ENCODE measurements at regions not wholly inside any gene's neighbourhood (a gene's known extent, or its start where the extent isn't known, plus 50 kb on each side); places are given as distances from the start of the nearest gene placed in this dataset.
"Not testable (repeated sequence)": the region's sequence is repeated elsewhere in the genome, so short reads cannot be mapped to it uniquely, and the experiment has no call there.

- Histone ChIP-seq H4K20me1 (ENCODE audit: control insufficient read depth, insufficient read depth, low read depth, low read length) (no peaks in the 10 kb centered on the region), H3K9me3 (ENCODE audit: control insufficient read depth, insufficient read depth, low read length) (no peaks in the 10 kb centered on the region), H3K36me3 (ENCODE audit: control insufficient read depth, low read length) (no peaks in the 10 kb centered on the region), H3K27ac (ENCODE audit: low read depth, low read length) (no peak overlapping the region), H3K4me3 (ENCODE audit: low read length) (no peak overlapping the region), H3F3A (ENCODE audit: control insufficient read depth, insufficient read depth) (no peaks in the 10 kb centered on the region), H3K9me2 (replicated peaks; ENCODE audit: control insufficient read depth, low read length) (no peaks in the 10 kb centered on the region), H3K4me2 (ENCODE audit: low read length) (no peak overlapping the region), H3K27me3 (ENCODE audit: control insufficient read depth, low read length) (no peaks in the 10 kb centered on the region), H3K79me2 (ENCODE audit: control insufficient read depth, low read length) (no peaks in the 10 kb centered on the region), H3K4me1 (ENCODE audit: control insufficient read depth, low read length) (no peaks in the 10 kb centered on the region)
- TF ChIP-seq CTCF (IDR thresholded peaks at IDR 0.05; ENCODE audit: low read depth, low read length, poor library complexity, severe bottlenecking), result no peak
- no peak for TF ChIP-seq EZH2phosphoT487 (IDR thresholded peaks at IDR 0.05; ENCODE audit: borderline replicate concordance, low read length)
Measured at GRCh38 chr17:64723781-64724180, 61.7 kb upstream of the SMURF2 start.

DNA sequence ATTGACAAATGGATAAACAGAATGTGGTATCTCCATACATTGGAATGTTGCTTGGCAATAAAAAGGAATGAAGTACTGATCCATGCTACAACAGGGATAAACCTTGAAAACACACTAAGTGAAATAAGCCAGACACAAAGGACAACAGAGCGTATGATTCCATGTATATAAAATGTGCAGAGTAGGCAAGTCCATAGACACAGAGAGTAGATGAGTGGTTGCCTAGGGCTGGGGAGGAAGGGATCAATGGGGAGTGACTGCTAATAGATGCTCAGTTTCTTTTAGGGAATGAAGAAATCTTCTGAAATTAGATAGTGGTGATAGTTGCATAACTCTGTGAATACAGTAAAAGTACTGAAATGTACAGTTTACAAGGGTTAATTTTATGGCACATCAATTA is 59.4 kb upstream of the SMURF2 start:
- H3K9me2 ChIP-seq (replicated peaks; ENCODE audit: control insufficient read depth, low read length); H3K79me2 ChIP-seq (ENCODE audit: control insufficient read depth, low read length); H3F3A ChIP-seq (ENCODE audit: control insufficient read depth, insufficient read depth); H3K27ac ChIP-seq (ENCODE audit: low read depth, low read length); H3K27me3 ChIP-seq (ENCODE audit: control insufficient read depth, low read length); H3K36me3 ChIP-seq (ENCODE audit: control insufficient read depth, low read length); H3K9me3 ChIP-seq (ENCODE audit: control insufficient read depth, insufficient read depth, low read length); H3K4me3 ChIP-seq (ENCODE audit: low read length); H3K4me2 ChIP-seq (ENCODE audit: low read length); H3K4me1 ChIP-seq (ENCODE audit: control insufficient read depth, low read length); H4K20me1 ChIP-seq (ENCODE audit: control insufficient read depth, insufficient read depth, low read depth, low read length): not testable (repeated sequence)

GRCh38 chr17:64720253-64720652 is 58.1 kb upstream of the SMURF2 start:
- not testable (repeated sequence) for H4K20me1 ChIP-seq (ENCODE audit: control insufficient read depth, insufficient read depth, low read depth, low read length); H3K27ac ChIP-seq (ENCODE audit: low read depth, low read length); H3K9me3 ChIP-seq (ENCODE audit: control insufficient read depth, insufficient read depth, low read length); H3K4me3 ChIP-seq (ENCODE audit: low read length); H3K4me1 ChIP-seq (ENCODE audit: control insufficient read depth, low read length); H3K9me2 ChIP-seq (replicated peaks; ENCODE audit: control insufficient read depth, low read length); H3K79me2 ChIP-seq (ENCODE audit: control insufficient read depth, low read length); H3K4me2 ChIP-seq (ENCODE audit: low read length); H3K36me3 ChIP-seq (ENCODE audit: control insufficient read depth, low read length); H3K27me3 ChIP-seq (ENCODE audit: control insufficient read depth, low read length); H3F3A ChIP-seq (ENCODE audit: control insufficient read depth, insufficient read depth)

DNA sequence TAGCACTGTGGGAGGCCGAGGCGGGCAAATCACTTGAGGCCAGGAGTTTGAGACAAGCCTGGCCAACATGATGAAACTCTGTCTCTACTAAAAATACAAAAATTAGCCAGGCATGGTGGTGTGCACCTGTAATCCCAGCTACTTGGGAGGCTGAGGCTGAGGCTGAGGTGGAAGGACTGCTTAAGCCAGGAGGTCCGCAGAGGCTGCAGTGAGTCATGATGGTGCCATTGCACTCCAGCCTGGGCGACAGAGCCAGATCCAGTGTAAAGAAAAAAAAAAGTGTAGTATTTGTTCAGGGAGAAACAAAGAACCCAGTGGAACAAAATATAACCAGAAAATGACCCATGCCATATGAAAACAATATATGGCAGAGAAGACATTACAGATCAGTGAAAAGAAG is 57.4 kb upstream of the SMURF2 start:
- not testable (repeated sequence) for H3K4me3 ChIP-seq (ENCODE audit: low read length); H3K4me2 ChIP-seq (ENCODE audit: low read length)

DNA sequence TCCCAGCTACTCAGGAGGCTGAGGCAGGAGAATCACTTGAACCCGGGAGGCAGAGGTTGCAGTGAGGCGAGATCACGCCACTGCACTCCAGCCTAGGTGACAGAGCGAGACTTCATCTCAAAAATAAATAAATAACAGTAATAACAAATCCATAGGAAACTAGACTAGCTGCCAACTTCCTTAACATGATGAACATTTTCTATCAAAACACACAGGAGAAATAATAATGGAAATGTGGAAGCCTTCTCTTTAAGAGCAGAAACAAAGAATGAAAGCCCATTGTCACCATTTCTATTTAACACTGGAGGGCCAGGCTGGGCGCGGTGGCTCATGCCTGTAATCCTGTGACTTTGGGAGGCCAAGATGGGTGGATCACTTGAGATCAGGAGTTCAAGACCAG is 56.7 kb upstream of the SMURF2 start:
- H3K4me2 ChIP-seq (ENCODE audit: low read length); H3K4me3 ChIP-seq (ENCODE audit: low read length); H3K4me1 ChIP-seq (ENCODE audit: control insufficient read depth, low read length); H3K9me3 ChIP-seq (ENCODE audit: control insufficient read depth, insufficient read depth, low read length); H3K27me3 ChIP-seq (ENCODE audit: control insufficient read depth, low read length); H3K9me2 ChIP-seq (replicated peaks; ENCODE audit: control insufficient read depth, low read length); H3F3A ChIP-seq (ENCODE audit: control insufficient read depth, insufficient read depth); H4K20me1 ChIP-seq (ENCODE audit: control insufficient read depth, insufficient read depth, low read depth, low read length); H3K27ac ChIP-seq (ENCODE audit: low read depth, low read length); H3K79me2 ChIP-seq (ENCODE audit: control insufficient read depth, low read length); H3K36me3 ChIP-seq (ENCODE audit: control insufficient read depth, low read length): not testable (repeated sequence)

More for the DNA sequence above, 57.4 kb upstream of the SMURF2 start:
- not testable (repeated sequence) for H4K20me1 ChIP-seq (ENCODE audit: control insufficient read depth, insufficient read depth, low read depth, low read length); H3K36me3 ChIP-seq (ENCODE audit: control insufficient read depth, low read length); H3K9me3 ChIP-seq (ENCODE audit: control insufficient read depth, insufficient read depth, low read length); H3K79me2 ChIP-seq (ENCODE audit: control insufficient read depth, low read length); H3K4me1 ChIP-seq (ENCODE audit: control insufficient read depth, low read length); H3F3A ChIP-seq (ENCODE audit: control insufficient read depth, insufficient read depth); H3K27me3 ChIP-seq (ENCODE audit: control insufficient read depth, low read length); H3K27ac ChIP-seq (ENCODE audit: low read depth, low read length); H3K9me2 ChIP-seq (replicated peaks; ENCODE audit: control insufficient read depth, low read length)
